CD4-positive, alpha-beta T cell treated with Interferon alpha-2 for 1 hour (primary cell): ENCODE measurements at regions not wholly inside any gene's neighbourhood (a gene's known extent, or its start where the extent isn't known, plus 50 kb on each side); places are given as distances from the start of the nearest gene placed in this dataset.
A peak's percentile ranks its signal among the peaks of the same experiment; 100 is the strongest.

Source experiments
- DNase-seq, 2 donors: peaks; one replicate each; pipeline ENCODE4 v3.0.0-alpha.2; 2020 to 2022

DNA sequence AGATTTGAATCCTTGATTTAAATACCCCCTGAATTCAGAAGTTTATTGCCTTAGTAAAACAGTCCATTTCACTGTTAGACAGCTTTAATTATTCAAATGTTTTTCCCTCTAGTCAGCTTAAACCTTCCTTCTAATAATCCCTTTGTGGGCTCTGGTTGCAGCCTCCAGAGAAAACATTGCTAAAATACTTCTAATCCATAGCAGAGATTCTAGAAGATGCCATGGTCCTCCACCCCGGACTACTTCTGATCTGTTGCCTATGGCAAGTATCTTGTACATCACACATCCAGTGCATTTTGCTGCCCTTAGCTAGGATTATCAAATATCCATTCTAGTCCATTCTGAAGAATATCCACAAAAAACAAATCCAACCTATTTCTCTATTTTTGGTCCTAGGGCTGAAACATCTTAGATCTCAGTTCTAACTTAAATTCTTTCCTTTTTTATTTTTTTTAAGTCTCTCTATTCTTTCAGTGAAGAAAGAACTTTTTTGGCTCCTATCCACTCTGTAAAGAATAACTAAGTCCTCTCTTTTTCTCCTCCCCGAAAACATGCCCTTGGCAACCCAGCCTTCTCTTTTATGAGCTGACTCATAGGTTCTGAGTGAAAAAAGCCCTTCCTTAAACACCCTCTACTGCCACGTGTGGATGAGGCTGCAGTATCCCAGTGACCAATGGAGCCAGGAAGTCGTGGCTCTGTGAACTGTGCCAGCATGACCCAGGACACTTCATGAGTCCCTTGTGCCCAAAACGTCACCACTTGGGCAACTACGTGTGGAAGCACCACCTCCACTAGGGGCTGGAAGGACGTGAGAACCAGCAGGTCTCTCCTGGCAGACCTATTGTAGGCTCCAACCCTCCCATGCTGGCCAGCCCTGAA lies 349.8 kb downstream of the TNS1 start:
- no peak for DNase-seq

DNA sequence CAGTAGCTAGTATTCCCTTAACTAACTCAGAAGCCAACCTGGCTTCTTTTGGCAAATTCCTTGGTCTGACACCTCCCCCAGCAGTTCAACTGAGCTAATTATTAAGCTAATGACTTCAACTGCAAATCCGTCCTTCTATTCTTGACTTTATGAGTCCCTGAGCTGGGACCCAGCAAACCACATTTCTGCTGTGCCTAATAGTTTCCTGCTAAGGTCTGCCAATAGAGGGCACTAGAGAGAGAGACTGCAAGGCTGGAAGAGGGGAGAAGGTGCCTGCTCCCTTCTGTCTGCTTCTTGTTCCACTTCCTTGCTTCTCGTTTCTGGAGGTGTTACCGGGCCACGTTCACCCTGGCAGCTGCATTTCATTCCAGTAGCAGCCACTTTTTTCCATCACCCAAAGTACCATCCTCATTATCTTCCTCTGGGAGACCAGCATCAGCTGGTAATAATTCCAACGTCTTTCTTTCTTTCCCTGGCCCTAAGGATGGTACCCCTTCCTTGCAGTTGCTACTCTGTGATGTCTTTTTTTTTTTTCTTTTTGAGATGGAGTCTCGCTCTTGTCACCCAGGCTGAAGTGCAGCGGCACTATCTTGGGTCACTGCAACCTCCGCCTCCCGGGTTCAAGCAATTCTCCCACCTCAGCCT lies 352.0 kb downstream of the TNS1 start:
- peak in 1 of 2 donors; percentile 30 for DNase-seq

DNA sequence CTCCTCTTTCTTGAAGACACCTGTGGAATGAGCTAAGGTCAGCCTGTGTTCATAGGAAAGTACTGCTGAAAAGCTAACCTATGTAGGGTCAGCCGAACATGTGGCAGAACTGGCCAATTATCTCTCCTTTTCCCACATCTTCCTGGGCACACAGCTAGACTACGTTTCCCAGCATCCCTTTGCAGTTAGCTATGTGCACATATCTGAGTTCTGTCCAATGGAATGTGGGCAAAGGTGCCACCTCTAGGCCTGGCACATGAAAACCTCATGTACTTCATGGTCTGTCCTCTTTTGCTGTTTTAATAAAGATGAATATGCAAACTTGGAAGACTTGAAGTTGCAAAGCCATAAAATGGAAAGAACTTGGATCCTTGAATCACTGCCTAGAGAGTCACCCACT lies 352.6 kb downstream of the TNS1 start:
- DNase-seq, result no peak

DNA sequence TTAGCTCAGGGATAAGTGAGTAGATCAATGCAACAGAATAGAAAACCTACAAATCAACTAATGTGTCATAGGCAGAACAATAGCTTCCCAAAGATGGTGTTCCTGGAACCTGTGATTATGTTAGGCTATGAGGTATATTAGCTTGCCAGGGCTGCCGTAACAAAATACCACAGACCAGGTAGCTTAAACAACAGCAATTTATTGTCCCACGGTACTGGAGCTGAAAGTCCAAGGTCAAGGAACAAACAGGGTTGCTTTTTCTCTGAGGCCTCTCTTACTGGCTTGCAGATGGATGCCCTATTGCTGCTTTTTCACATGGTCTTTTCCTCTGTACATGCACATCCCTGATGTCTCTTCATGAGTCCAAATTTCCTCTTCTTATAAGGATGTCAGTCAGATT lies 354.9 kb downstream of the TNS1 start:
- DNase-seq, result no peak

DNA sequence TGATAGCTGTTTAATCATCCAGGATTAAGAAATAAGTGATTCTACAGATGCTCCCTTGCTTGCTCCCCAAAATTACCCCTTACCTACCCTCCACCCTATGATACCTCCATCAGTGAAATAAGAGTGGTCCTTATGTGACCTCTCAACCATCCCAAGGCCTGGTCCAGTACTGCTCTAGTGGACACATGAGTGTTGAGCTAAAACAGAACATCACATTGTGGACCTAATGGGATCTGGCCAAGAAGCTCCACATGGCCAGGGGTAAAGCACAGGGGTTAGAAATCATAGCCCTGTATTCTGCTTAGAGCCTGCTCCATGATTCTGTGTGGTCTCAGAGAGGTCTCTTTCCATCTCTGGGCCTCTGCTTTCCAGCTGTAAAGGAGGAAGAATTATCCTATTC lies 355.6 kb downstream of the TNS1 start:
- no peak for DNase-seq

DNA sequence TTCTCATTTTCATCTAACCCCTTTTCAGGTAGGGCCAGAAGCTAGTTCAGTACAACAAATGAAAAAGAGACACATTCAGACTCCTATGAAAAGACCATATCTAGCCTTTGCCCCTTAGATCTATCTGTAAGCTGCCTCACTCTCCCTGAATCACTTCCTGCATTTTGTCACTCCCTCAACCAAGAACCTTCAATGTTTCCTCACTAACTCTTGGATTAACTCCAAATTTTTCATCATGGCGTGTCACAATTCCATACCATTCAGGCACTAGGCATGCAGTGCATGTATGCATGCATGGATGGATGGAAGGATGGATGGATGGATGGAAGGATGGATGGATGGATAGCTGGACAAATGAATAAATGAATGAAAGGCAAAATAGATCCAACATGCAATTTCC lies 356.9 kb downstream of the TNS1 start:
- DNase-seq, result no peak

DNA sequence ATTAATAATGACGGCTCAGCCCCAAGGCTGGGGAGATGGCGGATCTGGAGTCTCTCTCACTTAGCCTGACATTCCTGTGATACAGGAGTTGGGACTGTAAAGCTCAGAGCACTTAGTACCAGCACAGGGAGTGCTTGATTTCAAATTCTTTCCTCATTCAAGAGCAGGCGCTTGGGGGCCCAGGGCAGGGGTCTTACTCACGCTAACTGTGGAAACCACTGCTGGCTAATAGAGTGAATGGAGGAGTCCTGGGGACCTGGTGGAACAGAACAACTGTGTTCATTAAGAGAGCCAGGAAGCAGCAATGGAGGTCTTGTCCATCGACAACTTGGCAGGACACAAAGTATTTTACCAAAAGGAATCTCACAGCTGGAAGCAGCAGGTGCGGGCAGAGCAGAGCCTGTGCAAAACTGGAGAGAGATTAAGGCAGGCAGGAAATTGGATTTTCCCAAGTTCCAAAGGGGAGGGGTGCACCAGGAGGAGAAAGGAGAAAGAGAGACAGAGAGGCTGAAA lies 358.9 kb downstream of the TNS1 start:
- DNase-seq, result no peak

DNA sequence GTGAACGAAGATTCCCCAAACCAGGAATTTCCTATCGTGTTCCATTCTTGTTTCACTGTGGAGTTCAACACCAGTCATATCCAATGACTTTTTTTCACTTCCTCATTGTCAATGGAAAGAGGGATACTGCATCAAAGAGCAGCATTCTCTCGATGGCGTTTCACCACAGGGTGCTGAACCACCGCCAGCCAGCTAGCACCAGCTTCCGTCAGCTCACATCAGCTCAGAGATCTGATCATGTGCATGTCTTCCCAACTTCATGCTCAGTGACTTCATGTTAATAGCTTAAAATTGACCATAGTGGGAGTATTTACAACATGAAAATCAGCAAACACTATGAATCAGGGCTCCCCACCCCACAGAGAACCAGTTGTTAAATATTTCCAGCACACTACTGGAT lies 359.9 kb downstream of the TNS1 start:
- DNase-seq, result no peak

DNA sequence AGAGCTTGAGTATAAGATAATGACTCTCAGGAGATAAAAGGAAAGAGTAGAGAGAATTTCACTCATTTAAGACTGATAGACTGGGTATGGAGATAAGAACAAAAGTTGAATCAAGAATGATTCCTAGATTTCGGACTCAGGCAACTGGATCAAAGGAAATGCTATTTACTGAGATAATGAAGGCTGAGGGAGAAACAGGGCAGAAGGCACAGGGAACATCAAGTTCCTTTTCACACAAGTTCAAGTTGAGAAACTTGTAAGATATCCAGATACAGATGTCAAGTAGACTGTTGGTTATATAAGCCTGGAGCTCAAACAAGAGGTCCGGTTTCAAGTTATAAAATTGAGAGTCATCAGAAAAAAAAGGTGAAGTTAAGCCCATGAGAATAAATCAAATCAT lies 360.8 kb downstream of the TNS1 start:
- DNase-seq, result no peak

DNA sequence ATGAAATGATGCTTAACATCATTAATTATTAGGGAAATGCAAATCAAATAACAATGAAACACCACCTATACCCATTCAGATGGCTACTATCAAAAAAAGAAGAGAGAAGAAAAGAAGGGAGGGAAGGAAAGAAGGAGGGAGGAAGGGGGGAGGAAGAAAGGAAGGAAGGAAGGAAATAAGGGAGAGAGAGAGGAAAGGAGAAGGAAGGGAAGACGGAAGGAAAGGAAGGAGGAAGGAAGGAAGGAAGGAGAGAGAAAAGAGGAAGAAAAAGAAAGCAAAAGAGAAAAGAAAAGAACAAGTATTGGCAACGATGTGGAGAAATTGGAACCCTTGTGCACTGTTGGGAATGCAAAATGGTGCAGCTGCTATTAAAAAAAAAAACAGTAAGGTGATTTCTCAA lies 363.3 kb downstream of the TNS1 start:
- no peak for DNase-seq

DNA sequence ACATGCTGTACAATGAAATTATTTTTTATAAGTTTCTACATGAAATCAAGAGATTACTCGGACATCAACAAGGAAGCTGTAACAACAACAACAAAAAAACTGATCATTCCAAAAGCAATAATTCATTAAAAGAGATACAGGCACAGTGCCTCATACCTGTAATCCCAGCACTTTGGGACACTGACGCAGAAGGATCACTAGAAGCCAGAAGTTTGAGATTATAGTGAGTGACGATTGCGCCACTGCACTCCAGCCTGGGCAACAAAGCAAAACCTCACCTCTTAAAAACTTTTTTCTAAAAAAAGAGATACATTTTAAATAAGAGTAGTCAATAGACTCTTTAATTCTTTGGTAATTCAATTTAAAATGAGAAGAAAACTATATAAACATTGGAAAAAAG lies 364.3 kb downstream of the TNS1 start:
- no peak for DNase-seq

DNA sequence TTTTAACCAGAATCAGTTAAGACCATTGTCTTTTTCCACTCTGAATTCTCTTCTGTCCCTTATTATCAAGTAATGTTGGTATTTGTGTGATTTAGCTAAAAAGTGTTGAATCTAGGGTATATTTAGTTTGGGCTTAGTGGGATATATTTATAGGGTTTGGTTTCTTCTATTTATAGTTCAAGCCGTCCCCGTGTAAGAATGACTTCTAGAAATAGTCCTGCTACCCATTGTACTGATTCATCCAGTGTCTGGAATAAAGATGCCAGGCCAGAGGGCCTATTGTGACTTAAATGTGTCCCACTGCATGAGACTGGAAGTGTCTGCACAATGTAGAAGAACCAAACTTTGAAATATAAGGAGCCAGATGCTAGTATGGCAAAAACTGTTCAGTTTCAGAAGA lies 364.8 kb downstream of the TNS1 start:
- DNase-seq, result no peak

DNA sequence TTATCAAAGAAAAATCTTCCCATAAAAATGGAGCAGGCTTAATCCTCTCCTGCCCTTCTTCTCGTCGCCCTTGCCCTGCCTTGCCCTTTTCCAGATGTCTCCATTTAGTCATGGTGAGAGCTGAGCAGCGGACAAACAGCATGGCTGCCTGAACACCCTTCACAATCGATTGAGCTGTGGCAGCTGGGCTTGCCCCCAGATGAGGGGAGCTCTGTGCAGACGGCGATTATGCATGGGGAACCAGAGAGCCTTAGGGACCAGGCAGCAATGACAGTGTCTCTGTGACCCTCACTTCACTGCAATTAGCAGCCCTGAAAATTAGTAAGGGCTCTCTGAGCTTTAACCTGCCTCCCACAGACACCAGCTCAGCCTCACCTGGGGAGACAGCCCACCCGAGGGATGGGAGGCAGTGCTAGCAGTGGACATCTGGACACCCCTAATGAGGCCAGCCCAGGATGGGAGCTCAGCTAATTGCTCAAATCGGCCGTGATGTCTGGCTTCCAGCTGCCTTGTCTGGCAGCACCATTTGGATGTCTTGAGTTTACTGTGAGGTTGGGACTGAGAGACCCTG lies 365.7 kb downstream of the TNS1 start:
- no peak for DNase-seq

DNA sequence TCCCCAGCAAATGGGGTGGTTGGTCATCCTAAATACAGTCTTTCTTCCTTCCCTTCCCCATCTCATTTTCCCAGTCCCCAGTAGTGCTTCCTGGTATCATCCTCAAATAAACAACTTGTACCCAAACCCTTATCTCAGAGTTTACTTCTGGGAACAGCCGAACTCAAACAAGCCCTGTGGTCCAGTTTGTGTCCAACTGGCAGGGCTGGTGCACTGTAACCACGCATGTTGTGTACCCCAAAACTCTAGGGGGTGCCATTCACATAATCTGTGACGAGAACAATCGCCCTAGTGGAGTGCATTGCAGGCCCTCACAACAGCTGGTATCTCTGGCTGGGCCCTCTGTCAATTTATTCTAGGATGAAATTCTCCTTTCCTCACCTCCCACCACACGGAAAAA lies 366.2 kb downstream of the TNS1 start:
- DNase-seq, result no peak

DNA sequence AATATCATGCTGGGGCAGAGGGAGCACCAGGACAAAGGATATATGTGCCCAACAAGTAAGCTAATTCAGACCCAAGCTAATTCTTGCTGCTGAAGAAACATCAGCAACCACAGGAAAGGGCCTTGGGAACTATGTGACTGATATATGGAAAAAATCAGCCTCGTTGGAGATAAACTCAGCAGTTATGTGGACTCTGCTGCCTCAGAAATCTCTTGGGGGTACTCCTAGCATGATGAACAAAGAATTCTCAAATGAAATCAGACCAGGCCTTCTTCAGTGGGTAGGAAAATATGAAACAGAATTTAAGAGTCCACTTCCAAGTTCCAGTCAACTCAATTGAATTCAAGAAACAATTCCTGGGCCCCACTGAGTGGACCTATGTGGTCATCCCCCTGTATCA lies 367.9 kb downstream of the TNS1 start:
- DNase-seq, result no peak

DNA sequence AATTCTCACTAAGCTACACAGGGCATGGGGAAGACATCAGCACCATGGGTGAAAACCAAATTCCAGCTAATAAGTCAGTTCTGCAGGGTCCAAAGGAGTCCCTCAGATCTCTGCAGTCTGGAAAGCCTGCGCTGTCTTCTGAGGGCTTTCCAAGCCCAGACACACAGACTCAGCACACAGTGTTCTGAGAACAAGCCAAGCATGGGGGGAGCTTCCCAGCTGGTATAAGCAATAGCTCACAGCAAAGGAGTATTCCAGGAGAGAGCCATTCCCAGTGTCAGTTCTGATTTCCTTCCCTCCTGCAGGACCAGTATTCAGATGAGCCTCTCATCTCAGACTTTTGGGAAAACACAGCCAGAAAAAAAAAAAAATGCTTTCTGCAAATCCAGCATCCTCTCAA lies 370.8 kb downstream of the TNS1 start:
- no peak for DNase-seq

DNA sequence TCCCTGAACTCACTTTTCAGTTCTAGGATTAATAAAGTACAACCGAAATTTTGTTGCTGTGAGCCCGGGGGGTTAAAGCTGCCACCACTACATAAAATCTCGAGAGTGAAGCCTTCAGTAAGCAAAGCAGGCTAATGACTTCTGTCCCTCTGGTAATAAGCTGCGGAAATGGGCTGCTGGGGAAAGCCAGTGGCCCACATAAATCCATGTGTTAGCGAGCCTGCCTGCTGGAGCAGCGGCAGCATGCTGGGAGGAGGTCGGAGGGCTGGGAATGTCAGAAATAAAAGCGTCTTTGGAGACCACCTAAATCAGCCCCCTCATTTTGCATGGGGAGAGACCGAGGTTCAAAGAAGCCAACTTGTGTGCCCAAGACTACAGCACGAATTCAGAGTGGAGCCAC lies 371.7 kb downstream of the TNS1 start:
- no peak for DNase-seq

DNA sequence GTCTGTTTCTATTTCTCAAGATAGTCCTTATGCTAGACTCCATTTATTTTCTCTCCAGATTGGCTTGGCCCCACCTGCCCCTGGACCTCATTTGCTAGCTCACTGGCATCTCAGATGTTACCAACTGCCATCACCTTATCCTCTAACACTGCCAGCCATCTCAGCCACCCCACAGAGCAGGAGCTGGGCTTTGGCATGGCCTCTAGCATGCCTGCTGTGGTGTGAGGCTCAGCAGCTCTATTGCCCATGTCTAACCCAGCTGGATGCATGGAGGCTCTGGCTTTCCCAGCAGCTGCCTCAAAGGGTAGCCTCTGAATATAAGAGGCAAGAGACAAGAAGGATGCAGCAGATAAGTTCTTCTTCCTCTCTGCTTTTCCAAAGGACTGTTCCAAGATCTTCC lies 373.4 kb downstream of the TNS1 start:
- DNase-seq, result no peak

DNA sequence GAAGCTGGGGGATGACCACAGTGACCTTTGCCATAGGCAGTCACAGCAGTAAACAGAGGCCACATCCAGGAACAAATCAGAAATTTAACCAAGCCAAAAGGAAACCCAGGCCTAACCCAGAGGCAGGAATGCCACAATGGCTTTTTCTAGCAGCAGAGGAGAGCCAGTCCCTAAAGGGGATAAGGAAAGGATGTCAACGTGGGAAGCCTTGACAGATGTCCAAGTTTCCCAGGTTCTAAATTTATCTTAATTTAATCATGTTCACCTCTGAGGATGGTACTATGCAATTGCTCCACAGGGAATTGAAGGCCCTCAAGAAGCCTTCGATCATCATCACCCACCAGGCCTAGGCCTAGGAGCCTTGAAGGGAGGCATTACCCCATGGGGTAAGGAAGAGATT lies 374.7 kb downstream of the TNS1 start:
- DNase-seq, result no peak

DNA sequence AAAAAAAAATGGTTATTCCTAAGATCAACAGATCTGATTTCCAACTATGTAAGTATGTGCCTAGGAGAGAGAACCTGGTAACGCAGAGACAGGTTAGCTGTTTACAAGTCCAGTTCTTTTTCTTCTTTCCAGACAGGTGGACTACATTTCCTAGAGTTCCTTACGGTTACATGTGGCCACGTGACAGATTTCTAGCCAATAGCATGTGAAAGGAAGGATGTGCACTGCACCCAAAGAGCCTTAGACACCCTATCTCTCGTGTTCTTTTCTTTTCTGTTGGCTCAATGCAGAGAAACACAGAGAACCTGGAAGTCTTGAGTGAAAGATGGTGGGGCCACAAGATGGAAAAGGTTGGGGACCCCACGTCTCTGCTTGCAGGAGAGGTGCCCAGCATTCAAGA lies 375.9 kb downstream of the TNS1 start:
- no peak for DNase-seq

DNA sequence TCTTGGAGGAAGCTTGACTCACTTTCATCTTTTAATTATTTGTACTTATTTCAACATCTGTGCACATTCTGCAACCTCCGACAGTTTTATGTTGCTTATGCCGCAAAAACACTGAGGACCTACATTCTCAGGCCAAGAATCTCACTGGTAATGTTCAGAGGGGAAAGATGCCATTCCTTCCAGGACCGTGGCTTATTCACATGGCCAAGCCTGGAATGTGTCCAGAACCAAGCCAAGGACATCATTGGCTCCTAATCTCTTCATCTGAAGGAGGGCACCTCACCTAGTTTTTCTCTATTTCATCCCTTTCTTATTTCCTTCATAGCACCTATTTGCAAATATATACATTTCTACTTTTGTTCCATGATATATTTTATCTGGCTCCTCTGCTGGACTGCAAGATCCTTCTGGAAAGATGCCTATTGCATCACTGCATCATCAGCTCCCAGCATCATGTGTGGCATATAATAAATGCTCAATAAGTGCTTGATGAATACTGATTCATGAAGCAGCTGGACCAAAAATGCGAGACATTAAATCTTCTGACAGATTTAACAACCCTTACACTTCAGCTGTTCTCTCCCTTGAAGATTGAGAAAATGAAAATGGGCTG lies 377.1 kb downstream of the TNS1 start:
- no peak for DNase-seq

DNA sequence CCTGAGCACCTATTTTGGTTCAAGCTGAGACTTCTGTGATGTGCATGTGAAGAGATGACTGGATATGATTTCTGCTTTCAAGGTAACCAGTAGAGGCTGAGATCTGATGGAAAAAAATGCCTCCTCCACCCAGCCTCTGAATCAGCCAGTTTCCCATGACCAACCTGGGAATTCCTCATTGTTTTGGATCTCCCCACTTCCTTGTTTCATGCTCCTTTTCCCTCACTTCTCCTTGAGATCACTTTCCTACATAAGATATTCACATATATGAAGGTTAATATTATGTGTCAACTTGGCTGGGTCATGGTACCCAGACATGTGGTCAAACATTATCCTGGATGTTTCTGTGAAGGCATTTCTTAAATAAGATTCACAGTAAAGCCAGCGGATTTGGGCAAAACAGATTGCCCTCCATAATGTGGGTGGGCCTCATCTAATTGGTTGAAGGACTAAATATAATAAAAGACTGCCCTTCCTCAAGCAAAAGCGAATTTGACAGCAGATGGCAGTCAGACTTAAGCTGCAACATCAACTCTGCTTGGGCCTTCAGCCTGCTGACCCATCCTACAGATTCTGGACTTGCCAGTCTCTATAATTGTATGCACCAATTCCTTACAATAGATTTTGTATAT lies 379.4 kb downstream of the TNS1 start:
- DNase-seq, result no peak
